ENCODE measurements at regions not wholly inside any gene's neighbourhood (a gene's known extent, or its start where the extent isn't known, plus 50 kb on each side); places are given as distances from the start of the nearest gene placed in this dataset.

GRCh38 chr4:81913427-81913879 is 441.7 kb upstream of the RASGEF1B start:
- H3K27me3 ChIP-seq, result no peaks in the 10 kb centered on the region
- H3K4me3 ChIP-seq, result peak overlapping the region in 1 of 2 donors; percentile 6
- no peaks in the 10 kb centered on the region for H3K9me3 ChIP-seq
- no peaks in the 10 kb centered on the region for H3K36me3 ChIP-seq (ENCODE audit: low read depth, missing control alignments)
- no peaks in the 10 kb centered on the region for H3K4me1 ChIP-seq
- H3K27ac ChIP-seq, result no peak overlapping the region
- DNase-seq, result peak; percentile 74
- TF ChIP-seq POLR2A (IDR thresholded peaks at IDR 0.05) (no peak), CTCF (IDR thresholded peaks at IDR 0.05) (peak in 2 of 3 experiments; percentile 34 to 61)
- 15 to 22% methylated on average over 12 of the region's 12 CpGs for WGBS, 2 donors
- intact Hi-C loops (cut with DNase I; ENCODE audit: low total_unique reads), result no loop called here

GRCh38 chr4:81912376-81913030 is 440.8 kb upstream of the RASGEF1B start:
- no peak for TF ChIP-seq CTCF (IDR thresholded peaks at IDR 0.05)
- TF ChIP-seq POLR2A (IDR thresholded peaks at IDR 0.05), result no peak
- DNase-seq, result no peak
- 29% methylated on average over 1 of the region's 1 CpG for WGBS, 2 donors
- Histone ChIP-seq H3K9me3 (no peaks in the 10 kb centered on the region), H3K36me3 (ENCODE audit: low read depth, missing control alignments) (no peaks in the 10 kb centered on the region), H3K27me3 (no peaks in the 10 kb centered on the region), H3K4me3 (no peak overlapping the region), H3K27ac (no peak overlapping the region), H3K4me1 (no peaks in the 10 kb centered on the region)
- intact Hi-C loops (cut with DNase I; ENCODE audit: low total_unique reads), result no loop called here

GRCh38 chr4:81906905-81907304 is 435.2 kb upstream of the RASGEF1B start:
- 38 to 62% methylated on average over 1 of the region's 1 CpG for WGBS, 2 donors
- Histone ChIP-seq H3K27me3 (no peaks in the 10 kb centered on the region), H3K27ac (no peak overlapping the region), H3K36me3 (ENCODE audit: low read depth, missing control alignments) (no peaks in the 10 kb centered on the region), H3K9me3 (no peaks in the 10 kb centered on the region), H3K4me1 (no peaks in the 10 kb centered on the region), H3K4me3 (no peak overlapping the region)
- TF ChIP-seq POLR2A (IDR thresholded peaks at IDR 0.05) (no peak), CTCF (IDR thresholded peaks at IDR 0.05) (no peak)
- no peak for DNase-seq
- intact Hi-C loops (cut with DNase I; ENCODE audit: low total_unique reads), result no loop called here

GRCh38 chr4:81905971-81906370 is 434.3 kb upstream of the RASGEF1B start:
- no peak overlapping the region for H3K27ac ChIP-seq
- H3K4me3 ChIP-seq, result no peak overlapping the region
- WGBS, 2 donors, result 77% methylated on average over 2 of the region's 2 CpGs
- H3K9me3 ChIP-seq, result no peaks in the 10 kb centered on the region
- H3K4me1 ChIP-seq, result no peaks in the 10 kb centered on the region
- TF ChIP-seq POLR2A (IDR thresholded peaks at IDR 0.05), result no peak
- no peak for TF ChIP-seq CTCF (IDR thresholded peaks at IDR 0.05)
- H3K36me3 ChIP-seq (ENCODE audit: low read depth, missing control alignments), result no peaks in the 10 kb centered on the region
- H3K27me3 ChIP-seq, result no peaks in the 10 kb centered on the region
- no peak for DNase-seq
- intact Hi-C loops (cut with DNase I; ENCODE audit: low total_unique reads), result no loop called here

GRCh38 chr4:81904121-81904520 is 432.4 kb upstream of the RASGEF1B start:
- WGBS, 2 donors, result 96 to 97% methylated on average over 4 of the region's 4 CpGs

More at GRCh38 chr4:81904121-81904520, 432.4 kb upstream of the RASGEF1B start:
- Histone ChIP-seq H3K4me1 (no peaks in the 10 kb centered on the region), H3K27ac (no peak overlapping the region), H3K9me3 (no peaks in the 10 kb centered on the region), H3K27me3 (no peaks in the 10 kb centered on the region), H3K36me3 (ENCODE audit: low read depth, missing control alignments) (no peaks in the 10 kb centered on the region), H3K4me3 (no peak overlapping the region)
- TF ChIP-seq POLR2A (IDR thresholded peaks at IDR 0.05) (no peak), CTCF (IDR thresholded peaks at IDR 0.05) (no peak)
- DNase-seq, result no peak
- intact Hi-C loops (cut with DNase I; ENCODE audit: low total_unique reads), result no loop called here
